ENCODE measurements at regions not wholly inside any gene's neighbourhood (a gene's known extent, or its start where the extent isn't known, plus 50 kb on each side); places are given as distances from the start of the nearest gene placed in this dataset.
A peak's percentile ranks its signal among the peaks of the same experiment; 100 is the strongest.

DNA sequence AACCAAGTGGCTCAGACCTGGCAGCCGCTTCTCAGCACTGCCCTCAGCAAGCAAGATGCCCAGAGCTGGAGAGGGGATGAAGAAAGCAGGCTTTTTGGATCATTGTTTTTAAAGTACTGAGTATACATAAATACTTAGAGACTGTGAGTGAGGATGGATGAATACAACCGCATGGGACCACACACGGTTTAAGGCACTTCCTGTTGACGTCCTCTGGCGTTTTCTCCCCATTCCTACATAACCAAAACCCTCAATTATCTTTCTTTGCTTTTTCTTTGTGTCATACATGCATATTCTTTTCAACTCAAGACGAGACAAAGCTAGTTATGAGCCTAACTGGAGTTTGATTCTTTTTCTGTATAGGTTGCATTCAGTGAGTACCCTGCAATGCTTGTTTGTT lies 198.4 kb downstream of the GALR1 start:
- DNase-seq: no peak

DNA sequence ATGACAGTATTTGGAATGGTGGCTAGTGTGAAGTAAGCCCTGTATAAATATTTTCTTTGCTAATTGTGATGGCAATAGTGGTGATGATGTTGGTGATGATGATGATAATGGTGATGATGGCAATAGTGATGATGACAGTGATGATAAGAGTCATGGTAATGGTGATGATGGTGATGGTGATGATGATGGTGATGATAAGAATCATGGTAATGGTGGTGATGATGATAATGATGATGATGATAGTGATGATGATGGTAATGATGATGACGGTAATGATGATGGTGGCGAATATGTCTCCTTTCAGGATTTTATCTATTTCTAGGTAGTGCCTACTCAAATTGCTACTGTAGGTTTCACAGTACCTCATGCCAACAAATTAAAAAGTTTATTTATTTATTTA lies 205.4 kb downstream of the GALR1 start:
- no peak for DNase-seq

DNA sequence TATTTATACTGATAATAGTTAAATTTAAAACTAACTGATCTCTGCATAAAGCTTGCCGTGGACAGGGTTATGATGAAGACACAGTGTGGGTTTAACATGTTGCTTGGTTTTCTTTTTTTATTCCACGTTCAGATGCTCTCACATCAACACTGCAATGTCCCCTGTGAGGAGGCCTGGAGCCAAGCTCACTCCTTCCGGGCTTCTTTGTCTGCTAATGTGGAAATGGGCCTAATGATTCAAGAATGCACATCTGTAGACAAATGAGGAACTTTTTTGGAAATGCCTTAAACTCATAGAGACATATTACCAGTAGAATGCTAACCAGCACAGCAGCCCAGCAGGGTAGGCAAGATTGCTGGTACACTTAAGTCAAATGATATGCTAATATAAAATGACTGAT lies 208.0 kb downstream of the GALR1 start:
- no peak for DNase-seq

DNA sequence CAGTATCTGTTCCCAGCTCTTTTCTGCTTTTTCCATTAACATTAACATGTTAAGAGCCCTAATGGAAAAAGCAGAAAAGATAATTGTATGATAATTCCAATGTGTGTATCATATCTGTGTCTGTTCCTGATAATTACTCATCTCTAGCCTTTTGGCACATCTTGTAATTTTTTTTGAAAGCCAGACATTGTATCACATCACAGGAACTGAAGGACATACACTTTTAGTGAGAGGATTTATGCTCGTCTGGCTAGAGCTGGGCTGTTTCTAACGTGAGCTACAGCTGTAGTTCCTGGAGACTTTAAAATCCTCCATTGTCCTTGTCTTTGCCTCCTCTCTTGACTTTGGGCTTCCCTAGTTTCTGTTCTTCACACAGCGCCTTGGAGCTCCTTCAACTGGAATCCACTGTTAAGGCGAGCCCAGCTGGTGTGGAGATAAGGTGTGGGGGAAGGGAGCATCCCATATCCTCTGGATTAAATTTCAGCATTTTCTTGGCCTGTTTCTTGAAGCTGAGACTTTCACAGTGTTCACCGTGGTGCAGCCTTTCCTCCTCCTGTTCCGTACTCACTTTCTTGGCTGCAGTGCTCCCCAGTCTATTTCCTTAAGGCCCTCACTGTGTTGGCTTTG lies 211.5 kb downstream of the GALR1 start:
- DNase-seq: no peak

DNA sequence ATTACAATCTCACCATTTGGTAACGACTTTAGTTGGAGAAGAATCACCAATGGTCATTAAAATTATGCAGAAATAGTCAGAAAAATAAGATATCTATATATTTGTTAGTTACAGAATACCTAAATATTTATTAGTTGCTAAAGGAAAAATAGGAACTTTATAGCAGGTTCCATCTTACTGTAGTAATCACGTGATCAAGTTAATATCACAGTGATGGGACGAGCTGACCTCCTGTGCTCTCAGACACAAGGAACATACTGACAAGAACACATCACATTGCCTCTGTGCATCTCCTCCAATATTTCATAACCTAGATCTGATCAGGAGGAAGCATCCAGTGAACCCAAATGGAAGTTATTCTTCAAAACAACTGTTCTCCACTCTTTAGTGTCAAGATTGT lies 215.3 kb downstream of the GALR1 start:
- DNase-seq: no peak

DNA sequence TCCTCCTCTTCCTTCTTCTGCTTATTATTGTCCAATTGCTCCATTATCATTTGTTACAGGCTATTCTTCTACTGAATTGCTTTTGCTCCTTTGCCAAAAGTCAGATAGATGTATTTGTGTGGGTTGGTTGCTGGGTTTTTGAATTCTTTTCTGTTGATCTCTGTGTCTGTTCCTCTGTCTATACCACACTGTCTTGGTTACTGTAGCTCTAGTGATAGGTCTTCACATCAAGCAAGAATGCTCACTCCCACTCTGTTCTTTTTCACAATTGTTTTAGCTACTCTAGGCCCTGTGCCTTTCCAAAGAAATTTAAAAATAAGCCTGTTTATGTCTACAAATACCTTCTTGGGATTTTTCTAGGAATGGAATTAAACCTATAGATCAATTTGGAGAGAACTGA lies 217.2 kb downstream of the GALR1 start:
- DNase-seq: no peak

DNA sequence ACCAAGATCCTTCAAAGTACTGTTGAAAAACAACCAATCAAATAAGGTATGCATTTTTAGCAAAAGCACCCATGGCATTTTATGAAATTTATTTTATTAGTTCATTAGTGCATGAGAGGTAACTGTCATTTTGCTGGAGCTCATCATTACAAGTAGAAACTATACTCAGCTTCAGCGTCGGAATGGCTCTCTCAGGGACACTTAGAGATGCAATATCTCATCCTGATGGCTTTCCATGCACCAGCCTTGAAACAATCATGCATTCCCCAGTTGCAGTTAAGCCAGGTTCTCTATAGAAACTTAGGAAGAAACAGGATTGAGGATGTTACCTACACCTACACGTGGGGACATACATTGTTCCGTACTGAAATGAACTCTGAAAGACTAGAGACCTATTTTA lies 219.5 kb downstream of the GALR1 start:
- DNase-seq: no peak

DNA sequence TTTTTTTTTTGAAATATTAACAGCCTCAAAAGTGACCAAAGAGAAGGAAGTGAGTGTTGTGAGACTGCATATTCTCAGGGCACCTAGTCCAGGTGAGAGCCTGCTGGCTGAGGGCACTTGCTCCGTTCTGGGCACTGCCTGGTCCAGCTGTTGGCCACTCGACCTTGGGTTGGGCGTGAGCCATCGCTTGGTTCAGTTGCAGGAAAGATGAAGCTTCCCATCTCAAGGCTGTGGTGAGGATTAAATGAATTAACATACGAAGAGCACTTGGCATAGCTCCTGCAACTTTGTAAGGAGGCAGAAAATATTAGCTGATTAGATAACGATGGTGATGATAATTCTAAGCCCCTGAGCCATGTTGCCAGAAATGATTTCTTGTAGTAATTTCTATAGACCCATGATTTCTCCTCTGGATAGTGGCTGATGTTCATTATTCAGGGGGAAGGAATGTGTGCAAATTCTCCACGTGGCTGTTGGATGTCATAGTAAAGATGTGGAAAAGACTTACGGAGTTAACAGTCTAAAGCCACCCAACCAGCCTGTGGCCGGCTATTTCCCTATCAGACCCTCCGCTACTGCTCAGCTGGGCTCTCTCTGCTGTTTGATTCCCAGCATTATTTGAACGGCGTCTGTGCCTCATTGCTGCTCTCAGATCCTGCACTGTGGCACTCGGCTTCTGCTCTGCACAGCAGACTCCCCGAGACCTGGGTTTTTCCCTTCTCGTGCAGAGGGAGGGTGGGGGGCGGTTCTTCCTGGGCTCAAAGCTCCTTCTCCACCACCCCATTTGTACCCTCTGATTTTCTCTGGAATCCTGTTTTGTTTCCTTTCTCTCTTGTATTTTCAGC lies 221.1 kb downstream of the GALR1 start:
- no peak for DNase-seq

DNA sequence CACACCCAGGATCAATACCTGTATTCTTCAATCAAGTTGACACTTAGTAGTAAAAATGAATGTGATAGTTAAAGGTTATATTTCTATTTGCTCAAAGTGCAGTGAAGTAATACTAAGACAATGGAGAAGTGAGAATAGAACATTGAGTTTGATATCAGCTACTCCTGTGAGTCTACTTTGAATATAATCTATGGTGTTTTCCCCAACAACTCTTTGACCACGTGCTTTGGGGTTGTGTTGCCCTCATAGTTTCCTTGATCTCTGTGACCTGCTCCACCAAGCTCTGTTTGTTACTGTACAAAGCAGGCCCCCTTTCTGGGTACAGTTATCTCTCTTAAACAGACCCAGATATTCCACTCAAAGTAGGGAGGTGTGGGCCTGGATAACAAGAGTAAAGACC lies 222.9 kb downstream of the GALR1 start:
- DNase-seq: no peak

DNA sequence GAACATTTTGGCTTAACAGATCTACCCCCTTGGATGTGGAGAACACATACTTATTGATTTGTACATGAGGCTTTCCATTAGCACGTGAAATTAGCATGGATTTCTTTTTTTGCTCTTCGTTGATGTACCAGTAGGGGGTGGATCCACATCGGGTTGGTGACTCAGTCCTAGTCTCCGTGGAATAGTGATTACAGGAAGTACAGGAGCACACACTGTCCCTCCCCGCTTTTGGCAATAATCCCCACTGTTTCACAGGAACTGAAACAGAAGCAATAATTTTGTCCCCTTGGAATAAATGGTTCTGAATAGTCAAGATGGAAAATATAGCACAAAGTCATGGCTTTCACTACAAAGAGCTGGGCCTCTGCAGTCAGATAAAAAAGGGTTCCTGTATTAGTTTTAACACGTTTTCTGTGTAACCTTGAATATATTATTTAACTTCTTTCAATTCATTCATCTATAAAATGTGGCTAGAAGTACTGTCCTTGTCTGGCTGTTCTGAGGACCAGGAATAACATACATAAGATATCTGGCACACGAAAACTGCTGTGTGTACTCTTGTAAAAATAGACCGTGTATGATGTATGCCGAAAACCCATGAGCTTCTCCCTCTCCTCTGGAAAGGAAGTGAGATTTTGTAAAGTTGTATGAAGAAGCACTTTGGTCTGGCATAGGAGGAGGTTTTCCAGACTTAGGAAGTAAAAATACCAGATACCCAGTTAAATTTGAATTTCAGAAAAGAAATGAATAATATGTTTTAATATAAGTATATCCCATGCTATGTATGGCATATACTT lies 229.2 kb downstream of the GALR1 start:
- peak; percentile 30 for DNase-seq

DNA sequence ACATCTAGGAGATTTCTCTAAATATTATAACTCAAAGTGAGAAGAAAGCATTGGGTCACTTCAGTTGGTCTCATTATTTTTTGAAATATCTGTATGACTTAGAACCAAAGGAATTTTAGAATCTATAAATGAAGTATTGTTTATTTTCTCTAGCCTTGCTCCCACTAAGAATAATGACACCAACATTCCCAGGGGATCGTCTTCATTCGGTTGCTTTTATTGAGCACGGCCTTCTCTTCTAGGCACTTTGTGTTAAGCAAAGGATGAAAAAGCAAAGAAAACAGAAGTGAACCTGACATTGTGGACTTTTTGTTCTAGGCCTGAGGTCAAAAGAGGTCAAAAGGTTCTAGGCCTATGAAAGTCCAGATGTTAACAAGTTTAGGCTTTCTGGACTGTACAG lies 231.9 kb downstream of the GALR1 start:
- DNase-seq: no peak

DNA sequence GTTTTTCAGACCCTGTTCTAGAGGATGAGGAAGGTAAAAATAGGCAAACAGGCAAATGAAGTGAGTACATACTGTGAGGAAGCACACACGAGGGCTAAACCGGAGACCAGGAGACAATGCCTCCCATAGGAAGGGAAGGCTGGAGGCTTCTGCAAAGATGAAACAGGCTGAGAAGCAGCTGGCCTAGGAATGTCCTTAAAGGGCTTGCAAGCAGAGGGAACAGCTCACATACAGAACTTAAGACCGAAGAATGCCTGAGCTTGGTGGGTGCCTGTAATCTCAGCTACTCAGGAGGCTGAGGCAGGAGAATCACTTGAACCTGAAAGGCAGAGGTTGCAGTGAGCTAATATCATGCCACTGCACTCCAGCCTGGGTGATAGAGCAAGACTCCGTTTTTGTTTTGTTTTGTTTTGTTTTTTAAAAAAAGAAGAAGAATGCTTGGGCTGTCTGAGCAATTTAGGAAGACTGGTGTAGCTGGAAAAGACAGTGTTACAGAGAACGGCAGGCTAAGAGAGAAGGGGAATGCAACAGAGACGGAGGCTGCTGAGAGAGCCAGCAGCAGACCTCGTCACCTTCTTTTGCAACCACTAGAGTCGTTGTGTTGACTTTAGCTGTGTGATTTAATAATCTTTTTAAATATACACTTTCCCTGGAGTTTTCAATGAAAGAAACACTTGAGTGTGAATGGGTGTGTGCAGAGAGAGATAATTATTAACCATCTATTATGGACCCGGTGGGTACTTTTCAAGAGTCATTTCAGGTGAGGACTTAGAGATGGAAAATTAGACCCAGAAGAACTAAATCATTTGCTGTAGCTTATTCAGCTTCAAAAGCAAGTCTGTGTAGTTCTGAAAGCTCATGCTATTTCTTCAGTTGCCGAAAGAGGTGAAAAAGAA lies 232.8 kb downstream of the GALR1 start:
- DNase-seq: no peak

DNA sequence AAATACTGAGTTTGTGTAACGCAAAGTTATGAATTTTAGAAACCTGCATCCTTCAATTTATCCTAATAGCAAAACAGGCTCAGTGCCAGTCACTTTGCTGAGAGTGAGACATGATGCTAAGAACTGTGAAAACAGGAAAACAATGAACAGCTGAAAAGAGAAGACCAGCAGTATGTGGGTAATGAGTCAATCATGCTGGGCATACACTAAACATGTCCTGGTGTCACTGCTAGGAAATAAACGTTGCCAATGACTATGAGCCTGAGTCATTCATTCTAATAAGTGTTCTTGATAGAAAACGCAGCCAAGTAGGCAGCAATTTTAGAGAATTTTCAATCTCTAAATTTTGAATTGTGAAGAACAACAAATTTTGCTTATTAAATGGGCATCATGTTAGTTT lies 237.3 kb downstream of the GALR1 start:
- no peak for DNase-seq

DNA sequence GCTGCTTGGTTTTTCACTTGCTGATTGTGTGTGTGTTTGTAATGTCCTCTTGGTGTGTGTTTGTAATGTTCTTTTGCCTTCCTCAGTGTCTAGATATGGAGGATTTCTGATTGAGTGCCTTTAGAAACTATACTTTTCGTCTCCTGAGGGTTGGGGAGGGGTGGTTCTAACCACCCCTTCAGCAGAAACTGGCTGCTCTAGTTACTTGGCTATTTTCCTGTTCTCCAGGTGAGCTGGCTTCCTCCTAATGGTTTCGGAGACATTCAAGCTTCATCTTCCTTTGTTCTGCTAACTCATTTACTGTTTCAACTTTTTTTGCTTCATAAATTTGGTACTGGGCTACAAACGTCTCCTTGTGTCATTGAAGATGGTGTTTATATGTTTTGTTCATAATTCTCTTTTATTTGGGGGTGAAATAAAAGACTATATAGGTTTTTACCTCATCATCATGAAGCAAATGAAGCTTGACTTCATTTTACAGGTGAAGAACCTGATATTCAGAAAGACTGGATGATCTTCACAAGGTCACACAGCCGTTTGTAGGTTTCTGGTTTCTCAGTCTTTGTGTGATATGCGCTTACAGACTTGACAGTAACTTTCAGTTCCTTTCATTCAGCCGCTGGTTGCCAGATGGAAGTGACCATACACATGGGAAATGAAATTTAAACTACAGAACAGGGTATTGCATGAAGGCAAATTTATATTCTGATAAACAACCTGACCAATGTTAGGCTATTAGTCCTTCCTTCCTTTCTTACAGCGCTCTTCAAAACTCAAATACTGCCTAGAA lies 238.5 kb downstream of the GALR1 start:
- no peak for DNase-seq

DNA sequence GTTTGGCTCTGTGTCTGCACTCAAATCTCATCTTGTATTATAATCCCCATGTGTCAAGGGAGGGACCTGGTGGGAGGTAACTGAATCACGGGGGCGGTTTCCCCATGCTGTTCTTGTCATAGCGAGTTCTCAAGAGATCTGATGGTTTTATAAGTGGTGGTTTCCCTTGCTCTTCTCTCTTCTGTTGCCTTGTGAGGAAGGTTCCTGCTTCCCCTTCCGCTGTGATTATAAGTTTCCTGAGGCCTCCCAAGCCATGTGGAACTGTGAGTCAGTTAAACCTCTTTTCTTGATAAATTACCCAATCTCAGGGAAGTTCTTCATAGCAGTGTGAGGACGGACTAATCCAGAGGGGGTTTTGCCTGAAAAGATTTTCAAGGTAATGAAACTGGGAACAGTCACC lies 245.4 kb downstream of the GALR1 start:
- no peak for DNase-seq

DNA sequence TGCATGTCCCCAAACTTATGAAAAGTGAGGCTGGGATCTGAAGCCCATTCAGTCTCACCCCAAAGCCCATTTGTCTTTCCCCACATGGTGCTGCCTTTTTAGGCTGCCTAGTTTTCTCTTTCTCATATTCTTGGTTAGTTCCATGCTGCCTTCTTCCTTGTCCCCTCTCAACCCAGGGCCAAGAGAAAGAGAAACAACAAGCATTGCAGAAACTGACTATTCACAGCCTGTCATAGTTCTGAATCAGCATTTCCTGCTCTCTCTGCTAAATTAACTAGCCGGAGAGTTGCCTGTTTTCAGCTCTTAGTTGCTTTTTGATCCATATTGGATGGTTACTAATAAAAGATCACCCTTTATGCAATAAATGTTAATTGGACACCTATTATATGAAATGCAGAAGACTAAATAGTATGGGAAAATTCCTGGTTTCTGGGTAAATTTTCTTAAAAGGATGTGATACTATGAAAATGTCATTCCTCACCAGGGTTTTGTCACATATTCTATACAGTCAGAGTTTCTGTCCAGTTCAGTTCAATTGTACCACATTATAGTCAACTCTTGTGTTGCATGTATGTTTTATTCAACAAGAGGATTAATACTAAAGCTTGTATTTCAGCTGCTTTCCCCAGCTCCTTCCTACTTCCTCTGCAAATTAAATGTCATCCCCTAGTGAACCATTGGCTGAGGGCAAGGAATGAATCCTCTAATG lies 246.5 kb downstream of the GALR1 start:
- no peak for DNase-seq

DNA sequence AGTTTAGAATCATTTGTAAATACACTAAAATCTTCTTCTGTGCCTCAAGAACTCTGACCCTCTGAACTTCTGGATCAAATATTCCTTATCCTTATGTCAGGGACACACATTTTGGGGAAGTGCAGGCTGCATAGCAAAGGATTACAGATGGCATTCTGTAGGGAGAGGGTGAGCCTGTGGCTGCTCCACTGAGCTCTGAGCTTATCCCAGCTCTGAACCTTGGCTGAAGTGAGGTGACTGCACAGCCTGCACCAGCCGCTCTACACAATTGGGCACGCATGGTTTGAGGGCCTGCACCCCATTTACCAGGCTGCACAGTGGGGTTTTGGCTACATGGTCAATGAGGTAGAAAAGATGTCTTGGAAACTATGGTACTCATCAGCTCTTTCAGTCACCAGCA lies 251.6 kb downstream of the GALR1 start:
- DNase-seq: no peak

DNA sequence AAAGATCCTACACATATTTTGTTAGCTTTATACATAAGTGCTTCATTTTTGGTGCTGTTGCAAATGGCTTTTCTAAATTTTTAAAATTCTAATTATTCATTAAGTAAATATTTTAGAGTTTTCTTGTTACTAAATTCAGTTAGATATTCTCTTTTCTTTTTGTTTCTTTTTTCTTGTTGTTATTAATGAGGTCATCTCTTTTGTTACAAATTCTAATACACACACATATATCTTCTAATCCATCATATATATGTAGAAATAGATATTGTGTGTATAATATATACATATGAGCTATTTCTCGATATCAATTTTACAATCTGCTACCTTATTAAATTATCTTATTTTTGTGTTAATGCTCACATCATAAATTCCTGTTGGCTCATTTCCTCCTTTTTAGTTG lies 255.9 kb downstream of the GALR1 start:
- DNase-seq: no peak

DNA sequence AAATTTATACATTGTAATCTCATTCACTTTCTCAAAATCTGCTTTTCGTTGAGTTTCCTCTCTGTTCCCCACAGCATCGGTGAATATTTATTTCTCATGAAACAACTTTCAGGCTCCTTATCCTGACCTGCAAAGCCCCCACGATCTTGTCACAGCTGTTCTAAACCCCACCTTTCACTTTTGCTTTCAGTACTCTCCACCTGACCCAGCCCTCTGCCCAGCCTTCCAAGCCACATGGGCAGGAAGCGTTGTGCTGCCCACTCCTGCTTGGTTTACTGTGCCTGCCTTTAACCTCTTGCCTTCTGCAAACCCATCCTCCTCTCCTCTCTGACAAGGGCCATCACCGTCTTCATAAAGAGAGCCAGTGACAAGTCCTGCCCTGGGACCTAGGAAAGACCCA lies 262.5 kb downstream of the GALR1 start:
- DNase-seq: no peak

DNA sequence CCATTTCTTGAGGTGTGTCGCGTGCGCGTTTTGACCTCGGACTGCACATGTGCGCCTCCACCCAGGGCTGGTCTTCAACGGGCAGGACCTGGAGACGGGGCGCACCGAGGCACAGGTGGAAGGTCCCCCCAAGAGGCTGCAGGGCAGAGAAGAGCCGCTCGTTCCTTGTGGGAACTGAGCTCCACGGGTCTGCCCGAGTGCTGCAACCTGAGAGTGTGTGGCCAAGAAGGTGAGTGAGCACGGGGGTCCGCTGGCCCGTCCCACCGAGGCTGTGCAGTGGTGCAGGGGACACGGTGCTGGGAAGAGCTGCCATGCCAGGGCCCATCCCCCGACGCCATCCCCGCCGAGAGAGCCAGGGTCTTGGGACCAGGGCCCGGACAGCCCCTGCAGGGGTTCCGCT lies 268.3 kb downstream of the GALR1 start:
- no peak for DNase-seq

DNA sequence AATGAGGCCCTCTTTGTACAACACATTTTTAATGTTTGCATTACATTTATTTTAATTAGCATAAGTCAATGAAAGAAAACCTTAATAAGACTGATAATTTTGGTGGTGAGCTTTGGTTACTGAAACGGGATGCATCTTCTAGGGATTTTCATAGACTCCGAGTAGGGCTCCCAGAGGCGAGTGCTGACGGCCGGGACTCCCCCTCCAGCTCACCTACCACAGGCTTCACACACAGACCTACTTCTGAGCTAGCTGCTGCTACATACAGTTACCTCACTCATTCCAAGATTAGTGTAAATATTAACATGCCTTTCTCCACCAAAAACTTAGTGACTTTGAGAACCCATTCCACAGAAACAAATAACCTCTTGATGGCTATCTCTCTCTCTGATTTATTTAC lies 271.1 kb downstream of the GALR1 start:
- DNase-seq: no peak

All from left hindlimb (tissue), 1 donor.